GM12875 (cell line): ENCODE measurements at regions not wholly inside any gene's neighbourhood (a gene's known extent, or its start where the extent isn't known, plus 50 kb on each side); places are given as distances from the start of the nearest gene placed in this dataset.

Experiments used
- H3K4me3 ChIP-seq: one replicate; pipeline ENCODE4 v1.5.1; 2011; ENCODE audit warnings: low read depth, low read length, control low read depth
- CTCF ChIP-seq: IDR thresholded peaks from 2 replicates; pipeline ENCODE4 v1.5.1; 2011; ENCODE audit warnings: low read depth, mild to moderate bottlenecking, control low read depth, inconsistent platforms, low read length, moderate library complexity, borderline replicate concordance; ENCODE audit not compliant: insufficient read depth

- no peak for TF ChIP-seq CTCF
- no peak overlapping the region for H3K4me3 ChIP-seq
Observed at GRCh38 chr4:175929932-175930331, 117.9 kb upstream of the GPM6A start.

GRCh38 chr4:175930471-175930870 is 118.4 kb upstream of the GPM6A start:
- no peak overlapping the region for H3K4me3 ChIP-seq
- no peak for TF ChIP-seq CTCF

GRCh38 chr4:175932116-175932515 is 120.1 kb upstream of the GPM6A start:
- H3K4me3 ChIP-seq: no peak overlapping the region
- TF ChIP-seq CTCF: no peak

- H3K4me3 ChIP-seq: no peak overlapping the region
- no peak for TF ChIP-seq CTCF
Observed at GRCh38 chr4:175934506-175934905, 122.4 kb upstream of the GPM6A start.

- TF ChIP-seq CTCF: no peak
- H3K4me3 ChIP-seq: no peak overlapping the region
Observed at GRCh38 chr4:175935016-175935661, 123.1 kb upstream of the GPM6A start.

- no peak overlapping the region for H3K4me3 ChIP-seq
- TF ChIP-seq CTCF: no peak
Observed at GRCh38 chr4:175944126-175944910, 121.3 kb upstream of the WDR17 start.
